ENCODE measurements at regions not wholly inside any gene's neighbourhood (a gene's known extent, or its start where the extent isn't known, plus 50 kb on each side); places are given as distances from the start of the nearest gene placed in this dataset.

GRCh38 chr13:50131920-50132903 is 117.0 kb downstream of the KCNRG start:
- Histone ChIP-seq H3K9ac (ENCODE audit: low read length) (no peak overlapping the region), H3K27me3 (ENCODE audit: low read length) (no peaks in the 10 kb centered on the region), H3K27ac (ENCODE audit: low read depth, low read length) (no peak overlapping the region), H3K4me2 (ENCODE audit: low read depth, low read length, poor library complexity, severe bottlenecking) (peak overlapping the region; percentile 96), H3K4me3 (ENCODE audit: insufficient read depth, low read length, poor library complexity, severe bottlenecking) (no peak overlapping the region), H2AFZ (ENCODE audit: low read depth, low read length, severe bottlenecking) (no peak overlapping the region), H4K20me1 (ENCODE audit: low read depth, low read length) (no peaks in the 10 kb centered on the region), H3K79me2 (ENCODE audit: insufficient read depth, low read length) (peaks cover 13% of the 10 kb centered on the region), H3F3A (ENCODE audit: insufficient read depth) (peaks cover 30% of the 10 kb centered on the region), H3K36me3 (ENCODE audit: low read length) (no peaks in the 10 kb centered on the region), H3K9me3 (ENCODE audit: insufficient read depth, low read length) (no peaks in the 10 kb centered on the region; the same call in 1 of the 2 replicates), H3K9me2 (replicated peaks; ENCODE audit: insufficient read depth, low read length) (no peaks in the 10 kb centered on the region)
- TF ChIP-seq EZH2phosphoT487 (conservative IDR thresholded peaks at IDR 0.05; ENCODE audit: low read length): no peak
- no peak for TF ChIP-seq CTCF (IDR thresholded peaks at IDR 0.05; ENCODE audit: insufficient read depth, low read length, poor library complexity, severe bottlenecking)

GRCh38 chr13:50132904-50133357 is 117.7 kb downstream of the KCNRG start:
- Histone ChIP-seq H2AFZ (ENCODE audit: low read depth, low read length, severe bottlenecking) (no peak overlapping the region), H3K4me2 (ENCODE audit: low read depth, low read length, poor library complexity, severe bottlenecking) (no peak overlapping the region), H4K20me1 (ENCODE audit: low read depth, low read length) (no peaks in the 10 kb centered on the region), H3K9me3 (ENCODE audit: insufficient read depth, low read length) (no peaks in the 10 kb centered on the region; the same call in 1 of the 2 replicates), H3K9me2 (replicated peaks; ENCODE audit: insufficient read depth, low read length) (no peaks in the 10 kb centered on the region), H3K4me3 (ENCODE audit: insufficient read depth, low read length, poor library complexity, severe bottlenecking) (no peak overlapping the region), H3K36me3 (ENCODE audit: low read length) (no peaks in the 10 kb centered on the region), H3K27ac (ENCODE audit: low read depth, low read length) (no peak overlapping the region), H3K79me2 (ENCODE audit: insufficient read depth, low read length) (peaks cover 13% of the 10 kb centered on the region), H3F3A (ENCODE audit: insufficient read depth) (peaks cover 26% of the 10 kb centered on the region), H3K9ac (ENCODE audit: low read length) (no peak overlapping the region), H3K27me3 (ENCODE audit: low read length) (no peaks in the 10 kb centered on the region)
- no peak for TF ChIP-seq EZH2phosphoT487 (conservative IDR thresholded peaks at IDR 0.05; ENCODE audit: low read length)
- no peak for TF ChIP-seq CTCF (IDR thresholded peaks at IDR 0.05; ENCODE audit: insufficient read depth, low read length, poor library complexity, severe bottlenecking)

- Histone ChIP-seq H3K27ac (ENCODE audit: low read depth, low read length) (no peak overlapping the region), H3K36me3 (ENCODE audit: low read length) (no peaks in the 10 kb centered on the region), H3K27me3 (ENCODE audit: low read length) (no peaks in the 10 kb centered on the region), H3K9me3 (ENCODE audit: insufficient read depth, low read length) (no peaks in the 10 kb centered on the region; the same call in 1 of the 2 replicates), H3F3A (ENCODE audit: insufficient read depth) (peaks cover 21% of the 10 kb centered on the region), H3K4me3 (ENCODE audit: insufficient read depth, low read length, poor library complexity, severe bottlenecking) (no peak overlapping the region), H3K79me2 (ENCODE audit: insufficient read depth, low read length) (peaks cover 13% of the 10 kb centered on the region), H2AFZ (ENCODE audit: low read depth, low read length, severe bottlenecking) (no peak overlapping the region), H3K9ac (ENCODE audit: low read length) (no peak overlapping the region), H4K20me1 (ENCODE audit: low read depth, low read length) (no peaks in the 10 kb centered on the region), H3K9me2 (replicated peaks; ENCODE audit: insufficient read depth, low read length) (no peaks in the 10 kb centered on the region), H3K4me2 (ENCODE audit: low read depth, low read length, poor library complexity, severe bottlenecking) (no peak overlapping the region)
- no peak for TF ChIP-seq CTCF (IDR thresholded peaks at IDR 0.05; ENCODE audit: insufficient read depth, low read length, poor library complexity, severe bottlenecking)
- TF ChIP-seq EZH2phosphoT487 (conservative IDR thresholded peaks at IDR 0.05; ENCODE audit: low read length): no peak
Measured at GRCh38 chr13:50133358-50133953, 118.2 kb downstream of the KCNRG start.

All from SU-DHL-6 (cell line).